OCI-LY7 (cell line): ENCODE measurements at regions not wholly inside any gene's neighbourhood (a gene's known extent, or its start where the extent isn't known, plus 50 kb on each side); places are given as distances from the start of the nearest gene placed in this dataset.

Experiments
- EZH2phosphoT487 ChIP-seq: fragments of 200-600 bp; sonication (generic); IDR thresholded peaks from 2 replicates; pipeline ENCODE4 v1.6.1; 2018; ENCODE audit warnings: low read depth, borderline replicate concordance, mild to moderate bottlenecking, mixed run types, antibody characterized with exemption, low read length, moderate library complexity, mixed read lengths
- TF ChIP-seq, protein P1 (sequence below): fragments of 200-600 bp; sonication (generic); conservative IDR thresholded peaks from 2 replicates; pipeline ENCODE4 v1.5.1; 2014; ENCODE audit warnings: mild to moderate bottlenecking, antibody characterized with exemption, low read length, moderate library complexity, mixed read lengths

DNA sequence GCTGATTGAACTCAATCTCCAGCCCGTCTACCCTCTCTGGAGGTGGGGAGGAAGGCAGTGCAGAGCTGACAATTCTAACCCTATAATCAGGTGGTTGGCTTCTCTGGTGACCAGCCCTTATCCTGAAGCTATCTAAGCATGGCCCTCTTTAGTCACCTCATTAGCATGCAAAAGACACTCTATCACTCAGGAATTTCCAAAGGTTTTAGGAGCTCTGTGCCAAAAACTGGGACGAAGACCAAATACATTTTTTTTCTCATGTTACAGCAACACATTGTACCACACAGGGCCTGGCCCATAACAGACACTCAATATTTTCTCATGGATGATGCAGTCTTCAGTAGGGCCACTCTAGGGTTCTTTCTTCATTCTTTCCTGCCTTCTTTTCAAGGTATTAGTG lies 118.8 kb upstream of the VLDLR start:
- TF ChIP-seq, protein P1, sequence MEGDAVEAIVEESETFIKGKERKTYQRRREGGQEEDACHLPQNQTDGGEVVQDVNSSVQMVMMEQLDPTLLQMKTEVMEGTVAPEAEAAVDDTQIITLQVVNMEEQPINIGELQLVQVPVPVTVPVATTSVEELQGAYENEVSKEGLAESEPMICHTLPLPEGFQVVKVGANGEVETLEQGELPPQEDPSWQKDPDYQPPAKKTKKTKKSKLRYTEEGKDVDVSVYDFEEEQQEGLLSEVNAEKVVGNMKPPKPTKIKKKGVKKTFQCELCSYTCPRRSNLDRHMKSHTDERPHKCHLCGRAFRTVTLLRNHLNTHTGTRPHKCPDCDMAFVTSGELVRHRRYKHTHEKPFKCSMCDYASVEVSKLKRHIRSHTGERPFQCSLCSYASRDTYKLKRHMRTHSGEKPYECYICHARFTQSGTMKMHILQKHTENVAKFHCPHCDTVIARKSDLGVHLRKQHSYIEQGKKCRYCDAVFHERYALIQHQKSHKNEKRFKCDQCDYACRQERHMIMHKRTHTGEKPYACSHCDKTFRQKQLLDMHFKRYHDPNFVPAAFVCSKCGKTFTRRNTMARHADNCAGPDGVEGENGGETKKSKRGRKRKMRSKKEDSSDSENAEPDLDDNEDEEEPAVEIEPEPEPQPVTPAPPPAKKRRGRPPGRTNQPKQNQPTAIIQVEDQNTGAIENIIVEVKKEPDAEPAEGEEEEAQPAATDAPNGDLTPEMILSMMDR = no peak
- no peak for TF ChIP-seq EZH2phosphoT487
